ENCODE measurements at regions not wholly inside any gene's neighbourhood (a gene's known extent, or its start where the extent isn't known, plus 50 kb on each side); places are given as distances from the start of the nearest gene placed in this dataset.
"Not testable (repeated sequence)": the region's sequence is repeated elsewhere in the genome, so short reads cannot be mapped to it uniquely, and the experiment has no call there.

GRCh38 chr15:70376929-70377691 lies 279.4 kb upstream of the TLE3 start:
- no peak overlapping the region for H3K9ac ChIP-seq (ENCODE audit: low read length)
- peak overlapping the region; percentile 62 for H3K4me3 ChIP-seq (ENCODE audit: low read depth, low read length)
- H3K9me3 ChIP-seq (ENCODE audit: control insufficient read depth, insufficient read depth, low read depth, low read length): peaks cover 6% of the 10 kb centered on the region
- no peaks in the 10 kb centered on the region for H3K27me3 ChIP-seq (ENCODE audit: control insufficient read depth, insufficient read depth, low read length)
- H3K27ac ChIP-seq (ENCODE audit: low read depth, low read length): no peak overlapping the region
- peaks cover 30% of the 10 kb centered on the region; the same call in 1 of the 2 replicates for H3K4me1 ChIP-seq (ENCODE audit: control insufficient read depth, insufficient read depth, low read length)
- no peaks in the 10 kb centered on the region for H3K36me3 ChIP-seq (ENCODE audit: control insufficient read depth, insufficient read depth, low read length)

GRCh38 chr15:70376031-70376928 lies 278.6 kb upstream of the TLE3 start:
- H3K9ac ChIP-seq (ENCODE audit: low read length): no peak overlapping the region

GRCh38 chr15:70375586-70375985 lies 277.9 kb upstream of the TLE3 start:
- H3K27me3 ChIP-seq (ENCODE audit: control insufficient read depth, insufficient read depth, low read length): no peaks in the 10 kb centered on the region
- H3K36me3 ChIP-seq (ENCODE audit: control insufficient read depth, insufficient read depth, low read length): no peaks in the 10 kb centered on the region
- H3K4me3 ChIP-seq (ENCODE audit: low read depth, low read length): peak overlapping the region; percentile 62
- H3K27ac ChIP-seq (ENCODE audit: low read depth, low read length): no peak overlapping the region
- H3K4me1 ChIP-seq (ENCODE audit: control insufficient read depth, insufficient read depth, low read length): peaks cover 30% of the 10 kb centered on the region; the same call in 1 of the 2 replicates
- no peaks in the 10 kb centered on the region for H3K9me3 ChIP-seq (ENCODE audit: control insufficient read depth, insufficient read depth, low read depth, low read length)
- H3K9ac ChIP-seq (ENCODE audit: low read length): no peak overlapping the region

More at GRCh38 chr15:70376031-70376928, 278.6 kb upstream of the TLE3 start:
- H3K4me3 ChIP-seq (ENCODE audit: low read depth, low read length): peak overlapping the region; percentile 62
- no peaks in the 10 kb centered on the region for H3K9me3 ChIP-seq (ENCODE audit: control insufficient read depth, insufficient read depth, low read depth, low read length)
- peaks cover 30% of the 10 kb centered on the region; the same call in 1 of the 2 replicates for H3K4me1 ChIP-seq (ENCODE audit: control insufficient read depth, insufficient read depth, low read length)
- no peaks in the 10 kb centered on the region for H3K36me3 ChIP-seq (ENCODE audit: control insufficient read depth, insufficient read depth, low read length)
- H3K27ac ChIP-seq (ENCODE audit: low read depth, low read length): no peak overlapping the region
- no peaks in the 10 kb centered on the region for H3K27me3 ChIP-seq (ENCODE audit: control insufficient read depth, insufficient read depth, low read length)

GRCh38 chr15:70375006-70375431 lies 277.3 kb upstream of the TLE3 start:
- no peaks in the 10 kb centered on the region for H3K9me3 ChIP-seq (ENCODE audit: control insufficient read depth, insufficient read depth, low read depth, low read length)
- no peak overlapping the region for H3K9ac ChIP-seq (ENCODE audit: low read length)
- no peaks in the 10 kb centered on the region for H3K36me3 ChIP-seq (ENCODE audit: control insufficient read depth, insufficient read depth, low read length)
- no peak overlapping the region for H3K4me3 ChIP-seq (ENCODE audit: low read depth, low read length)
- H3K27me3 ChIP-seq (ENCODE audit: control insufficient read depth, insufficient read depth, low read length): no peaks in the 10 kb centered on the region
- H3K4me1 ChIP-seq (ENCODE audit: control insufficient read depth, insufficient read depth, low read length): peaks cover 30% of the 10 kb centered on the region; the same call in 1 of the 2 replicates
- no peak overlapping the region for H3K27ac ChIP-seq (ENCODE audit: low read depth, low read length)

GRCh38 chr15:70374096-70374495 lies 276.4 kb upstream of the TLE3 start:
- Histone ChIP-seq H3K36me3 (ENCODE audit: control insufficient read depth, insufficient read depth, low read length) (no peaks in the 10 kb centered on the region), H3K27me3 (ENCODE audit: control insufficient read depth, insufficient read depth, low read length) (no peaks in the 10 kb centered on the region), H3K4me3 (ENCODE audit: low read depth, low read length) (no peak overlapping the region), H3K4me1 (ENCODE audit: control insufficient read depth, insufficient read depth, low read length) (peaks cover 30% of the 10 kb centered on the region; the same call in 1 of the 2 replicates), H3K9me3 (ENCODE audit: control insufficient read depth, insufficient read depth, low read depth, low read length) (no peaks in the 10 kb centered on the region), H3K27ac (ENCODE audit: low read depth, low read length) (no peak overlapping the region), H3K9ac (ENCODE audit: low read length) (no peak overlapping the region)

- H3K4me3 ChIP-seq (ENCODE audit: low read depth, low read length); H3K27ac ChIP-seq (ENCODE audit: low read depth, low read length); H3K9me3 ChIP-seq (ENCODE audit: control insufficient read depth, insufficient read depth, low read depth, low read length); H3K9ac ChIP-seq (ENCODE audit: low read length); H3K27me3 ChIP-seq (ENCODE audit: control insufficient read depth, insufficient read depth, low read length); H3K36me3 ChIP-seq (ENCODE audit: control insufficient read depth, insufficient read depth, low read length): not testable (repeated sequence)
- H3K4me1 ChIP-seq (ENCODE audit: control insufficient read depth, insufficient read depth, low read length): peaks cover 27% of the 10 kb centered on the region; the same call in 1 of the 2 replicates
Measured at GRCh38 chr15:70373439-70373838, 275.7 kb upstream of the TLE3 start.

- H3K27ac ChIP-seq (ENCODE audit: low read depth, low read length); H3K9me3 ChIP-seq (ENCODE audit: control insufficient read depth, insufficient read depth, low read depth, low read length): not testable (repeated sequence)
Measured at GRCh38 chr15:70367913-70368705, 270.4 kb upstream of the TLE3 start.

GRCh38 chr15:70364023-70364422 lies 266.3 kb upstream of the TLE3 start:
- H3K27ac ChIP-seq (ENCODE audit: low read depth, low read length); H3K9me3 ChIP-seq (ENCODE audit: control insufficient read depth, insufficient read depth, low read depth, low read length); H3K27me3 ChIP-seq (ENCODE audit: control insufficient read depth, insufficient read depth, low read length); H3K9ac ChIP-seq (ENCODE audit: low read length); H3K4me3 ChIP-seq (ENCODE audit: low read depth, low read length); H3K36me3 ChIP-seq (ENCODE audit: control insufficient read depth, insufficient read depth, low read length); H3K4me1 ChIP-seq (ENCODE audit: control insufficient read depth, insufficient read depth, low read length): not testable (repeated sequence)

More at GRCh38 chr15:70367913-70368705, 270.4 kb upstream of the TLE3 start:
- not testable (repeated sequence) for H3K36me3 ChIP-seq (ENCODE audit: control insufficient read depth, insufficient read depth, low read length); H3K9ac ChIP-seq (ENCODE audit: low read length); H3K27me3 ChIP-seq (ENCODE audit: control insufficient read depth, insufficient read depth, low read length); H3K4me1 ChIP-seq (ENCODE audit: control insufficient read depth, insufficient read depth, low read length); H3K4me3 ChIP-seq (ENCODE audit: low read depth, low read length)

- Histone ChIP-seq H3K9ac (ENCODE audit: low read length) (no peak overlapping the region), H3K4me3 (ENCODE audit: low read depth, low read length) (no peak overlapping the region), H3K27me3 (ENCODE audit: control insufficient read depth, insufficient read depth, low read length) (no peaks in the 10 kb centered on the region), H3K27ac (ENCODE audit: low read depth, low read length) (no peak overlapping the region), H3K4me1 (ENCODE audit: control insufficient read depth, insufficient read depth, low read length) (no peaks in the 10 kb centered on the region), H3K9me3 (ENCODE audit: control insufficient read depth, insufficient read depth, low read depth, low read length) (no peaks in the 10 kb centered on the region; the same call in 1 of the 2 replicates), H3K36me3 (ENCODE audit: control insufficient read depth, insufficient read depth, low read length) (no peaks in the 10 kb centered on the region)
Measured at GRCh38 chr15:70362886-70363285, 265.2 kb upstream of the TLE3 start.

- no peaks in the 10 kb centered on the region for H3K4me1 ChIP-seq (ENCODE audit: control insufficient read depth, insufficient read depth, low read length)
- no peak overlapping the region for H3K27ac ChIP-seq (ENCODE audit: low read depth, low read length)
- no peaks in the 10 kb centered on the region; the same call in 1 of the 2 replicates for H3K9me3 ChIP-seq (ENCODE audit: control insufficient read depth, insufficient read depth, low read depth, low read length)
- no peaks in the 10 kb centered on the region for H3K27me3 ChIP-seq (ENCODE audit: control insufficient read depth, insufficient read depth, low read length)
- H3K9ac ChIP-seq (ENCODE audit: low read length): no peak overlapping the region
- H3K4me3 ChIP-seq (ENCODE audit: low read depth, low read length): no peak overlapping the region
- no peaks in the 10 kb centered on the region for H3K36me3 ChIP-seq (ENCODE audit: control insufficient read depth, insufficient read depth, low read length)
Measured at GRCh38 chr15:70362350-70362749, 264.6 kb upstream of the TLE3 start.
